HCT116 (cell line): ENCODE measurements at regions not wholly inside any gene's neighbourhood (a gene's known extent, or its start where the extent isn't known, plus 50 kb on each side); places are given as distances from the start of the nearest gene placed in this dataset.

ENCODE experiments used
- ATAC-seq: fragments of 200-7000 bp; cut with Tn5 transposase; 2 replicates; pipeline ENCODE4 v1.9.1; 2020; ENCODE audit warnings: mild to moderate bottlenecking, moderate library complexity
- BruUV-seq: library from RNA; stranded (reverse); fragments of 400-500 nt; replicated peaks from 2 replicates; lab custom pipeline; 2021; lab: Mats Ljungman, UMichigan
- CTCF ChIA-PET: fragments of 300-600 bp; sonication (Branson Sonifier 250); formaldehyde crosslinking; loops from one replicate; lab custom pipeline; 2021; ENCODE audit warnings: antibody characterized with exemption; lab: Charles Lee
- POLR2A ChIA-PET: fragments of 300-600, 350-600 bp; sonication (Branson Sonifier 250); formaldehyde crosslinking; loops from one replicate; lab custom pipeline; 2021; ENCODE audit warnings: antibody characterized with exemption; lab: Charles Lee
- RAD21 ChIA-PET, 2 experiments: fragments of 300-600 bp; sonication (Branson Sonifier 250); formaldehyde crosslinking; loops; one replicate each; lab custom pipeline; 2023; ENCODE audit warnings: low total read pairs in 2 of 2; ENCODE audit not compliant: uncharacterized antibody in 2 of 2, unreplicated experiment in 2 of 2, low non-redundant PET in 1 of 2; lab: Charles Lee
- DNase-seq: peaks from one replicate; pipeline ENCODE4 v3.0.0-alpha.2; 2010; ENCODE audit warnings: low read depth, low spot score
- H2AFZ ChIP-seq: fragments of 200-600 bp; shearing (Covaris generic), sonication (generic); 2 replicates; pipeline ENCODE4 v1.6.1; 2017; ENCODE audit warnings: low read depth, mixed run types, mixed read lengths, antibody characterized with exemption, low read length; ENCODE audit not compliant: poor library complexity, severe bottlenecking
- H3K27ac ChIP-seq: 2 replicates; pipeline ENCODE4 v1.5.1; 2012; ENCODE audit warnings: low read depth, low read length
- H3K27me3 ChIP-seq: fragments of 200-600 bp; sonication (generic); 2 replicates; pipeline ENCODE4 v1.6.1; 2016; ENCODE audit warnings: mixed run types, low read length, mixed read lengths; ENCODE audit not compliant: insufficient read depth
- H3K36me3 ChIP-seq, 2 experiments: fragments of 200-500 bp in 1 of 2; fragments of 200-600 bp in 1 of 2; sonication (Bioruptor generic) in 1 of 2; sonication (generic) in 1 of 2; 2 replicates each; pipeline versions ENCODE4 v1.5.1 to v1.6.1; 2014 to 2016; ENCODE audit warnings: low read length in 2 of 2, inconsistent platforms in 1 of 2, mixed read lengths in 1 of 2, mixed run types in 1 of 2; ENCODE audit not compliant: insufficient read depth in 2 of 2, control insufficient read depth in 1 of 2
- H3K4me1 ChIP-seq, 2 experiments: fragments of 200-600 bp in 1 of 2; sonication (generic) in 1 of 2; 2 replicates each; pipeline versions ENCODE4 v1.5.1 to v1.6.1; 2012 to 2017; ENCODE audit warnings: low read length in 2 of 2, inconsistent platforms in 1 of 2, mild to moderate bottlenecking in 1 of 2, mixed read lengths in 1 of 2, mixed run types in 1 of 2, moderate library complexity in 1 of 2; ENCODE audit not compliant: insufficient read depth in 2 of 2, control insufficient read depth in 1 of 2
- H3K4me2 ChIP-seq: fragments of 200-600 bp; sonication (generic); 2 replicates; pipeline ENCODE4 v1.6.1; 2017; ENCODE audit warnings: mixed run types, low read length, mixed read lengths
- H3K4me3 ChIP-seq, 2 experiments: fragments of 200-600 bp in 1 of 2; sonication (generic) in 1 of 2; replicated peaks in 1 of 2; 2 replicates each; pipeline ENCODE4 v1.5.1; 2011 to 2016; ENCODE audit warnings: low read length in 2 of 2, control low read depth in 1 of 2, low read depth in 1 of 2, mild to moderate bottlenecking in 1 of 2, mixed read lengths in 1 of 2, mixed run types in 1 of 2
- H3K79me2 ChIP-seq: fragments of 200-600 bp; sonication (generic); 2 replicates; pipeline ENCODE4 v1.6.1; 2017; ENCODE audit warnings: mild to moderate bottlenecking, mixed run types, low read length, moderate library complexity, mixed read lengths; ENCODE audit not compliant: insufficient read depth
- H3K9ac ChIP-seq: fragments of 200-600 bp; sonication (generic); 2 replicates; pipeline ENCODE4 v1.6.1; 2016; ENCODE audit warnings: low read length, mixed read lengths
- H3K9me2 ChIP-seq: fragments of 200-600 bp; sonication (generic), shearing (Covaris generic); 2 replicates; pipeline ENCODE4 v1.6.1; 2017; ENCODE audit warnings: mixed run types, mild to moderate bottlenecking, moderate library complexity; ENCODE audit not compliant: insufficient read depth
- H3K9me3 ChIP-seq, 2 experiments: fragments of 200-500 bp in 1 of 2; fragments of 200-600 bp in 1 of 2; sonication (Bioruptor generic) in 1 of 2; sonication (generic) in 1 of 2; 2 replicates each; pipeline ENCODE4 v1.6.1; 2014 to 2017; ENCODE audit warnings: low read length in 2 of 2, mixed read lengths in 2 of 2, inconsistent platforms in 1 of 2, low read depth in 1 of 2, mild to moderate bottlenecking in 1 of 2, mixed run types in 1 of 2, moderate library complexity in 1 of 2; ENCODE audit not compliant: control insufficient read depth in 1 of 2, insufficient read depth in 1 of 2
- H4K20me1 ChIP-seq: fragments of 200-600 bp; sonication (generic), shearing (Covaris generic); 2 replicates; pipeline ENCODE4 v1.6.1; 2017; ENCODE audit warnings: mixed run types, mild to moderate bottlenecking, moderate library complexity; ENCODE audit not compliant: insufficient read depth
- ATF3 ChIP-seq: IDR thresholded peaks from 2 replicates; pipeline ENCODE4 v1.6.1; 2012
- CBX3 ChIP-seq: IDR thresholded peaks from 2 replicates; pipeline ENCODE4 v1.6.1; 2012; ENCODE audit warnings: low read depth
- CEBPB ChIP-seq: IDR thresholded peaks from 2 replicates; pipeline ENCODE4 v1.6.1; 2012; ENCODE audit warnings: low read depth
- EGR1 ChIP-seq: IDR thresholded peaks from 2 replicates; pipeline ENCODE4 v1.6.1; 2012; ENCODE audit warnings: low read depth
- ELF1 ChIP-seq: IDR thresholded peaks from 2 replicates; pipeline ENCODE4 v1.6.1; 2012; ENCODE audit warnings: low read depth, borderline replicate concordance
- EZH2 ChIP-seq: fragments of 200-600 bp; sonication (generic); IDR thresholded peaks from 2 replicates; pipeline ENCODE4 v1.6.1; 2017; ENCODE audit warnings: antibody characterized with exemption, mixed run types
- EZH2phosphoT487 ChIP-seq: fragments of 200-600 bp; IDR thresholded peaks from 2 replicates; pipeline ENCODE4 v1.6.1; 2018; ENCODE audit warnings: antibody characterized with exemption, borderline replicate concordance
- FOSL1 ChIP-seq: IDR thresholded peaks from 2 replicates; pipeline ENCODE4 v1.6.1; 2012; ENCODE audit warnings: low read depth
- JUND ChIP-seq: IDR thresholded peaks from 2 replicates; pipeline ENCODE4 v1.6.1; 2012
- MAX ChIP-seq: IDR thresholded peaks from 2 replicates; pipeline ENCODE4 v1.6.1; 2012
- RAD21 ChIP-seq: IDR thresholded peaks from 2 replicates; pipeline ENCODE4 v1.6.1; 2012; ENCODE audit warnings: low read depth, mild to moderate bottlenecking
- REST ChIP-seq: IDR thresholded peaks from 2 replicates; pipeline ENCODE4 v1.6.1; 2012; ENCODE audit warnings: low read depth
- SIN3A ChIP-seq: IDR thresholded peaks from 2 replicates; pipeline ENCODE4 v1.6.1; 2012; ENCODE audit warnings: low read depth
- SRF ChIP-seq: IDR thresholded peaks from 2 replicates; pipeline ENCODE4 v1.6.1; 2012; ENCODE audit warnings: low read depth
- YY1 ChIP-seq: IDR thresholded peaks from 2 replicates; pipeline ENCODE4 v1.6.1; 2011; ENCODE audit warnings: low read length, low read depth, moderate library complexity, mild to moderate bottlenecking; ENCODE audit not compliant: insufficient replicate concordance; ENCODE audit errors: extremely low read depth
- ZBTB33 ChIP-seq: IDR thresholded peaks from 2 replicates; pipeline ENCODE4 v1.6.1; 2011; ENCODE audit warnings: mild to moderate bottlenecking, low read length, moderate library complexity; ENCODE audit not compliant: insufficient replicate concordance; ENCODE audit errors: extremely low read depth
- ZNF274 ChIP-seq: fragments of 200-500 bp; sonication (Bioruptor generic); IDR thresholded peaks from 2 replicates; pipeline ENCODE4 v1.6.1; 2014; ENCODE audit warnings: mild to moderate bottlenecking, low read depth, low read length, inconsistent platforms
- intact Hi-C: fragments of 100-400 bp; cut with micrococcal nuclease; formaldehyde crosslinking; loops from 2 replicates; pipeline ENCODE4 v1.10.0; 2022

- no peak for TF ChIP-seq ZBTB33
- no peak for TF ChIP-seq EZH2phosphoT487
- no peak for TF ChIP-seq CBX3
- no peak for TF ChIP-seq CEBPB
- TF ChIP-seq ATF3: no peak
- no peak for TF ChIP-seq ZNF274
- TF ChIP-seq YY1: no peak
- no peak for TF ChIP-seq SIN3A
- no peak for TF ChIP-seq RAD21
- no peak for TF ChIP-seq EGR1
Measured at GRCh38 chr4:123705419-123705818, 308.8 kb downstream of the SPRY1 start (continued).

GRCh38 chr4:123706973-123707372 is 310.4 kb downstream of the SPRY1 start:
- no peak for ATAC-seq
- TF ChIP-seq SRF (no peak), EZH2phosphoT487 (no peak), JUND (no peak), YY1 (no peak), ATF3 (no peak), FOSL1 (no peak), ZNF274 (no peak), RAD21 (no peak), ELF1 (no peak), EZH2 (no peak), ZBTB33 (no peak), MAX (no peak), REST (no peak), CBX3 (no peak), SIN3A (no peak)

More at GRCh38 chr4:123706973-123707372, 310.4 kb downstream of the SPRY1 start:
- Histone ChIP-seq H3K79me2 (no peaks in the 10 kb centered on the region), H3K4me3 (no peak overlapping the region), H4K20me1 (no peaks in the 10 kb centered on the region), H3K27ac (no peak overlapping the region), H3K36me3 (no peaks in the 10 kb centered on the region), H2AFZ (no peak overlapping the region), H3K9me2 (no peaks in the 10 kb centered on the region), H3K9ac (no peak overlapping the region), H3K4me1 (peaks cover 9 to 12% of the 10 kb centered on the region in 2 experiments; a peak in 3 of 4 replicates), H3K9me3 (no peaks in the 10 kb centered on the region), H3K4me2 (no peak overlapping the region), H3K27me3 (no peaks in the 10 kb centered on the region)
- DNase-seq: no peak
- BruUV-seq: no TSS peak
- intact Hi-C loops: no loop called here
- POLR2A ChIA-PET: no interaction called here
- CTCF ChIA-PET: no interaction called here
- RAD21 ChIA-PET: no interaction called here
